ENCODE measurements at regions not wholly inside any gene's neighbourhood (a gene's known extent, or its start where the extent isn't known, plus 50 kb on each side); places are given as distances from the start of the nearest gene placed in this dataset.
A peak's percentile ranks its signal among the peaks of the same experiment; 100 is the strongest.

DNA sequence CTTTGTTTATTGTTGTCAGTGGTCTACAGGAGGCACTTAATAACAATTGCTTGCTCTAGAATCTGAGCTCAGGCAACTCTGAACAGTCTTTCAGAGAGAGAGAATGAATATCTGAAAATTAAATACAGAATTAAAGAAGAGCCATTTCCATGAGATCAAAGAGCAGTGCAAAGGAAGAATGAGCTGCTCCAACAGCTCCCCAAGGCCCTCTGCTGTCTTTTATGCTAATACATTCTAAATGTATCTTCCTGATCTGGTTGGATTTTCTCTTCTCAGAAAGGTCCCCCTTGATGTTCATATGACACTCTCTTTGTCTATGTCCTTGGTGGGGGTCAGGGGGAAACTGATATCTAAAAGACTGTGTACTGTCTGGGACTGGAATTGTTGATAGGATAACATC is 1029.6 kb downstream of the PCDH9 start:
- H3K4me1 ChIP-seq (ENCODE audit: insufficient read depth, low read length), result no peaks in the 10 kb centered on the region
- no peaks in the 10 kb centered on the region for H3K9me3 ChIP-seq (ENCODE audit: low read depth, low read length)
- DNase-seq (ENCODE audit: insufficient read length, low spot score, missing footprints), result no peak
- H3K4me3 ChIP-seq (ENCODE audit: insufficient read depth, low read length), result no peak overlapping the region
- peak; percentile 21 for TF ChIP-seq CTCF (IDR thresholded peaks at IDR 0.05; ENCODE audit: extremely low read depth, low read depth, low read length)
- H3K36me3 ChIP-seq (ENCODE audit: insufficient read depth, low read length), result no peaks in the 10 kb centered on the region
- H4K20me1 ChIP-seq (ENCODE audit: insufficient read depth, low read length), result no peaks in the 10 kb centered on the region
- H3K27ac ChIP-seq (ENCODE audit: low read depth, low read length), result no peak overlapping the region
- no peaks in the 10 kb centered on the region for H3K79me2 ChIP-seq (ENCODE audit: insufficient read depth, low read length)
- H3K4me2 ChIP-seq (ENCODE audit: insufficient read depth, low read length), result no peak overlapping the region
- H3K27me3 ChIP-seq (ENCODE audit: insufficient read depth, low read length), result no peaks in the 10 kb centered on the region
- H2AFZ ChIP-seq (ENCODE audit: low read length), result peak overlapping the region; percentile 36

DNA sequence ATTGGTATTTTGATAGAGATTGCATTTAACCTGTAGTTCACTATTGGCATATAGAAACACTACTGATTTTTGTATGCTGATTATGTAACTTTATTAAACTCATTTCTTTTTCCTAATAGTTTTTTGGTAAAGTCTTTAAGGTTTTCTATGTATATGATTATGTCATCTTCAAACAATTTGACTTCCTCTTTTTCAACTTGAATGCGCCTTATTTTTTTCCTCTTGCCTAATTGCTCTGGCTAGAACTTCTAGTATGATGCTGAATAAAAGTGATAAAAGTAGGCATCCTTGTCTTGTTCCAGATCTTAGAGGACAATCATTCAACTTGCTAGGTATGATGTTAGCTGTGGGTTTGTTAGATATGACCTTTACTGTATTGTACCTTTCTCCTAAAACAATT is 1034.9 kb downstream of the PCDH9 start:
- DNase-seq (ENCODE audit: insufficient read length, low spot score, missing footprints), result no peak
- no peaks in the 10 kb centered on the region for H3K27me3 ChIP-seq (ENCODE audit: insufficient read depth, low read length)
- no peaks in the 10 kb centered on the region for H3K4me1 ChIP-seq (ENCODE audit: insufficient read depth, low read length)
- no peak overlapping the region for H3K4me2 ChIP-seq (ENCODE audit: insufficient read depth, low read length)
- H3K27ac ChIP-seq (ENCODE audit: low read depth, low read length), result no peak overlapping the region
- H3K9me3 ChIP-seq (ENCODE audit: low read depth, low read length), result no peaks in the 10 kb centered on the region
- H4K20me1 ChIP-seq (ENCODE audit: insufficient read depth, low read length), result no peaks in the 10 kb centered on the region
- H3K79me2 ChIP-seq (ENCODE audit: insufficient read depth, low read length), result no peaks in the 10 kb centered on the region
- no peak overlapping the region for H2AFZ ChIP-seq (ENCODE audit: low read length)
- no peak for TF ChIP-seq CTCF (IDR thresholded peaks at IDR 0.05; ENCODE audit: extremely low read depth, low read depth, low read length)
- H3K36me3 ChIP-seq (ENCODE audit: insufficient read depth, low read length), result no peaks in the 10 kb centered on the region
- H3K4me3 ChIP-seq (ENCODE audit: insufficient read depth, low read length), result no peak overlapping the region

DNA sequence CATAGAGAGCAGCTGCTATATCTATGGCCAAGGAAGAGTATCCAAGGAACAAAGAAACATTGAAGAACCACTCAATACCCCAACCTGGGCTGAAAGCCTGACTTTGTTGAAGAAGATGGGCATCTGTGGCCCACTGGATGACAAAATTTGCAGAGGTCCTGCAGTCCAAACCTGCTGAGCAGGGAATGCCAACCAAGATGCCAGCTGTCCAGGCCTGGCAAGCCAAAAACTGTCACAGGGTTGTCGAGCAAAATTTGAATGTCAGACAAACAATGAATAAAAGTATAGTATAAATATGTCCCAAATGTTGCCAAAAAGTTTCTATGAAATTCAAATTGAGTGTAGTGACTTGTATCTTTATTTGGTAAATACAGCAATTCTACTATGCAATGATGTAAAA is 1040.2 kb downstream of the PCDH9 start:
- DNase-seq (ENCODE audit: insufficient read length, low spot score, missing footprints), result no peak
- no peaks in the 10 kb centered on the region for H3K4me1 ChIP-seq (ENCODE audit: insufficient read depth, low read length)
- H3K36me3 ChIP-seq (ENCODE audit: insufficient read depth, low read length), result no peaks in the 10 kb centered on the region
- TF ChIP-seq CTCF (IDR thresholded peaks at IDR 0.05; ENCODE audit: extremely low read depth, low read depth, low read length), result no peak
- no peaks in the 10 kb centered on the region for H3K27me3 ChIP-seq (ENCODE audit: insufficient read depth, low read length)
- no peaks in the 10 kb centered on the region for H4K20me1 ChIP-seq (ENCODE audit: insufficient read depth, low read length)
- no peak overlapping the region for H2AFZ ChIP-seq (ENCODE audit: low read length)
- no peak overlapping the region for H3K4me3 ChIP-seq (ENCODE audit: insufficient read depth, low read length)
- no peak overlapping the region for H3K4me2 ChIP-seq (ENCODE audit: insufficient read depth, low read length)
- no peaks in the 10 kb centered on the region for H3K79me2 ChIP-seq (ENCODE audit: insufficient read depth, low read length)
- H3K27ac ChIP-seq (ENCODE audit: low read depth, low read length), result no peak overlapping the region
- H3K9me3 ChIP-seq (ENCODE audit: low read depth, low read length), result no peaks in the 10 kb centered on the region

DNA sequence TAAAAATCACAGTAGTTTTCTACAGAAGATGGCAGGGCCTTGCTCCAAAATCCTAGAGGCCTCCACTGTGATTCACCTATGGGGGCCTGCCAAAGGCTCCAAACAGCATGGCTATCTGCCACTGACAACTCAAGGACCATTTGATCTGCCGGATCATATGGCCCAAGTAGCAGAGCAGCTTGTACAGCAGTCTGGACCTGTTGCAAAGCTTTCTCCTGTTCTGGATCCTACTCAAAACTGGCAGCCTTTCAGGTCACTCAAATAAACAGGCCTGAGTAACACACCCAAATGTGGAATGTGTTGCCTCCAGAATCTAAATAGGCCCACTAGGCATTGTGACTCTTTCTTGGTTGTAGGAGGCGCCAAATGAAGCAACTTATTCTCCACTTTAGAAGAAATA is 1049.3 kb downstream of the PCDH9 start:
- no peaks in the 10 kb centered on the region for H3K27me3 ChIP-seq (ENCODE audit: insufficient read depth, low read length)
- no peak for DNase-seq (ENCODE audit: insufficient read length, low spot score, missing footprints)
- no peak overlapping the region for H3K4me3 ChIP-seq (ENCODE audit: insufficient read depth, low read length)
- no peaks in the 10 kb centered on the region for H3K9me3 ChIP-seq (ENCODE audit: low read depth, low read length)
- H2AFZ ChIP-seq (ENCODE audit: low read length), result no peak overlapping the region
- no peak overlapping the region for H3K27ac ChIP-seq (ENCODE audit: low read depth, low read length)
- TF ChIP-seq CTCF (IDR thresholded peaks at IDR 0.05; ENCODE audit: extremely low read depth, low read depth, low read length), result no peak
- no peaks in the 10 kb centered on the region for H3K36me3 ChIP-seq (ENCODE audit: insufficient read depth, low read length)
- no peaks in the 10 kb centered on the region for H3K79me2 ChIP-seq (ENCODE audit: insufficient read depth, low read length)
- no peaks in the 10 kb centered on the region for H4K20me1 ChIP-seq (ENCODE audit: insufficient read depth, low read length)
- H3K4me1 ChIP-seq (ENCODE audit: insufficient read depth, low read length), result no peaks in the 10 kb centered on the region
- H3K4me2 ChIP-seq (ENCODE audit: insufficient read depth, low read length), result no peak overlapping the region

Data from osteoblast (primary cell).